ENCODE measurements at regions not wholly inside any gene's neighbourhood (a gene's known extent, or its start where the extent isn't known, plus 50 kb on each side); places are given as distances from the start of the nearest gene placed in this dataset.

DNA sequence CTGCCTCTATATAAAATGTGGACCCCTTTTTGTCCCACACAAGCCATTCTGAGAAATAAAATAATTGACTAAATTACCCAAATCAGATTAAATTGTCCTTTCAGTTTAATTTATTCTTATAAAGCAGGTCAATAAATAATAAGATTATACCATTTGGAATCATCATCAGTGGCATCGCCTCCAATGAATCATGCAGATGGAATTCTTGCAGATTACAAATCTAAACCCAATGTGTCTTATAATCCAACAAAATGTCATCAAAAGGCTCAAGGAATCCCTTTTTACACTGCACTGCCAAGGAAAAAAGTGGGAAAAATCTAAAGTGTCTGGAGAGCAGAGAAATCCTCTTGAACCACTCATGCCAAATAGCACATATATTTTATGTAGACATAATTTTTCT, 138.2 kb upstream of the TSPAN8 start:
- TF ChIP-seq, protein P1, sequence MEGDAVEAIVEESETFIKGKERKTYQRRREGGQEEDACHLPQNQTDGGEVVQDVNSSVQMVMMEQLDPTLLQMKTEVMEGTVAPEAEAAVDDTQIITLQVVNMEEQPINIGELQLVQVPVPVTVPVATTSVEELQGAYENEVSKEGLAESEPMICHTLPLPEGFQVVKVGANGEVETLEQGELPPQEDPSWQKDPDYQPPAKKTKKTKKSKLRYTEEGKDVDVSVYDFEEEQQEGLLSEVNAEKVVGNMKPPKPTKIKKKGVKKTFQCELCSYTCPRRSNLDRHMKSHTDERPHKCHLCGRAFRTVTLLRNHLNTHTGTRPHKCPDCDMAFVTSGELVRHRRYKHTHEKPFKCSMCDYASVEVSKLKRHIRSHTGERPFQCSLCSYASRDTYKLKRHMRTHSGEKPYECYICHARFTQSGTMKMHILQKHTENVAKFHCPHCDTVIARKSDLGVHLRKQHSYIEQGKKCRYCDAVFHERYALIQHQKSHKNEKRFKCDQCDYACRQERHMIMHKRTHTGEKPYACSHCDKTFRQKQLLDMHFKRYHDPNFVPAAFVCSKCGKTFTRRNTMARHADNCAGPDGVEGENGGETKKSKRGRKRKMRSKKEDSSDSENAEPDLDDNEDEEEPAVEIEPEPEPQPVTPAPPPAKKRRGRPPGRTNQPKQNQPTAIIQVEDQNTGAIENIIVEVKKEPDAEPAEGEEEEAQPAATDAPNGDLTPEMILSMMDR (IDR thresholded peaks at IDR 0.05 in 4 of 5, conservative IDR thresholded peaks at IDR 0.05 in 1 of 5): no peak
- TF ChIP-seq POLR2A (IDR thresholded peaks at IDR 0.05): no peak

Measured in gastrocnemius medialis (tissue), 4 donors.